HepG2 (cell line): ENCODE measurements at regions not wholly inside any gene's neighbourhood (a gene's known extent, or its start where the extent isn't known, plus 50 kb on each side); places are given as distances from the start of the nearest gene placed in this dataset.

Experiments used
- ATAC-seq: fragments of 200-7000 bp; cut with Tn5 transposase; 3 replicates; pipeline ENCODE4 v1.9.1; 2020; ENCODE audit warnings: mild to moderate bottlenecking, moderate library complexity
- BruUV-seq: library from RNA; stranded (reverse); fragments of 400-500 nt; replicated peaks from 2 replicates; lab custom pipeline; 2021; lab: Mats Ljungman, UMichigan
- CTCF ChIA-PET: fragments of 300-600 bp; formaldehyde crosslinking; extraction: SDS; loops from one replicate; lab custom pipeline; 2021; ENCODE audit warnings: low total read pairs, inconsistent platforms, low intra/inter-chr PET ratio; lab: Yijun Ruan, JAX
- POLR2A ChIA-PET: fragments of 350-600 bp; sonication (Branson Sonifier 250); formaldehyde crosslinking; loops from one replicate; lab custom pipeline; 2020; ENCODE audit warnings: antibody characterized with exemption, inconsistent platforms; lab: Yijun Ruan, JAX
- DNase-seq: peaks from one replicate; pipeline ENCODE4 v3.0.0-alpha.2; 2015; ENCODE audit warnings: low spot score
- FAIRE-seq: peaks from 3 replicates; lab custom pipeline; 2011; peaks lifted over from hg19 to GRCh38; lab: Jason Lieb, UNC
- H2AFZ ChIP-seq: one replicate; pipeline ENCODE4 v1.6.1; 2011; ENCODE audit warnings: low read length, inconsistent platforms
- H3K27ac ChIP-seq: fragments of 300-600 bp; 3 replicates; pipeline ENCODE4 v1.8.0; 2011; ENCODE audit warnings: mixed run types, mild to moderate bottlenecking, mixed read lengths, low read length, inconsistent platforms; ENCODE audit not compliant: insufficient read depth; ENCODE audit errors: extremely low read length
- H3K27me3 ChIP-seq, 2 experiments: fragments of 200-600 bp in 1 of 2; 2 replicates in 1 of 2; 3 replicates in 1 of 2; pipeline versions ENCODE4 v1.6.0 to v1.8.0; 2011; ENCODE audit warnings: low read length in 2 of 2, mild to moderate bottlenecking in 2 of 2, moderate library complexity in 2 of 2, inconsistent platforms in 1 of 2; ENCODE audit not compliant: insufficient read depth in 2 of 2, control insufficient read depth in 1 of 2
- H3K36me3 ChIP-seq, 2 experiments: fragments of 200-600 bp in 1 of 2; replicated peaks in 1 of 2; 2 replicates in 1 of 2; 3 replicates in 1 of 2; pipeline versions ENCODE4 v1.5.1 to v1.8.0; 2011; ENCODE audit warnings: low read length in 2 of 2, inconsistent platforms in 1 of 2; ENCODE audit not compliant: insufficient read depth in 2 of 2, control insufficient read depth in 1 of 2
- H3K4me1 ChIP-seq: 2 replicates; pipeline ENCODE4 v1.5.1; 2012; ENCODE audit warnings: low read length, inconsistent platforms; ENCODE audit not compliant: insufficient read depth
- H3K4me2 ChIP-seq: 2 replicates; pipeline ENCODE4 v1.6.0; 2011; ENCODE audit warnings: low read depth, low read length, inconsistent platforms
- H3K4me3 ChIP-seq, 3 experiments: fragments of 200-600 bp in 1 of 3; sonication (generic), shearing (Covaris generic) in 1 of 3; replicated peaks in 1 of 3; 2 replicates each; pipeline ENCODE4 v1.5.1; 2011 to 2016; ENCODE audit warnings: low read length in 3 of 3, inconsistent platforms in 2 of 3, low read depth in 2 of 3, mild to moderate bottlenecking in 2 of 3, control low read depth in 1 of 3, mixed read lengths in 1 of 3; ENCODE audit not compliant: insufficient read depth in 1 of 3
- H3K79me2 ChIP-seq: one replicate; pipeline ENCODE4 v1.6.1; 2011; ENCODE audit warnings: low read length, inconsistent platforms; ENCODE audit not compliant: insufficient read depth
- H3K9ac ChIP-seq: 2 replicates; pipeline ENCODE4 v1.6.0; 2011; ENCODE audit warnings: mild to moderate bottlenecking, low read depth, low read length, inconsistent platforms; ENCODE audit not compliant: insufficient read depth
- H3K9me3 ChIP-seq: 2 replicates; pipeline ENCODE4 v1.5.1; 2012; ENCODE audit warnings: mild to moderate bottlenecking, low read length
- H4K20me1 ChIP-seq: 2 replicates; pipeline ENCODE4 v1.6.0; 2011; ENCODE audit warnings: inconsistent platforms, mild to moderate bottlenecking, low read length, moderate library complexity; ENCODE audit not compliant: insufficient read depth
- CBX2 ChIP-seq, 2 experiments: fragments of 200-600 bp in 1 of 2; sonication (generic); formaldehyde crosslinking in 1 of 2; IDR thresholded peaks; 2 replicates each; pipeline versions ENCODE4 v1.7.0 to v1.8.1; 2018 to 2022; ENCODE audit warnings: low read depth in 2 of 2, low read length in 1 of 2, mild to moderate bottlenecking in 1 of 2, missing genetic modification reagents in 1 of 2
- DBP ChIP-seq: sonication (generic); formaldehyde crosslinking; IDR thresholded peaks from 2 replicates; pipeline ENCODE4 v1.4.0; 2020; ENCODE audit warnings: missing genetic modification reagents; ENCODE audit errors: not compliant biosample characterization
- DMAP1 ChIP-seq: IDR thresholded peaks from 2 replicates; pipeline ENCODE4 v1.6.1; 2016
- KLF15 ChIP-seq: sonication (generic); formaldehyde crosslinking; IDR thresholded peaks from 2 replicates; pipeline ENCODE4 v1.8.1; 2023; ENCODE audit warnings: borderline replicate concordance, mild to moderate bottlenecking, inconsistent platforms, missing genetic modification reagents, mixed read lengths
- NRL ChIP-seq: sonication (generic); formaldehyde crosslinking; IDR thresholded peaks from 2 replicates; pipeline ENCODE4 v1.5.0; 2020; ENCODE audit warnings: missing genetic modification reagents, mild to moderate bottlenecking, moderate library complexity, borderline replicate concordance
- PITX1 ChIP-seq: sonication (generic); formaldehyde crosslinking; IDR thresholded peaks from 2 replicates; pipeline ENCODE4 v1.5.1; 2020; ENCODE audit warnings: mild to moderate bottlenecking, missing genetic modification reagents
- RFX5 ChIP-seq: IDR thresholded peaks from 2 replicates; pipeline ENCODE4 v1.6.1; 2011; ENCODE audit warnings: low read depth, low read length, improper control_type of control experiment
- ZBTB2 ChIP-seq: sonication (generic); formaldehyde crosslinking; IDR thresholded peaks from 2 replicates; pipeline ENCODE4 v1.8.0; 2022; ENCODE audit warnings: low read depth, missing genetic modification reagents
- ZBTB34 ChIP-seq: sonication (generic); formaldehyde crosslinking; IDR thresholded peaks from 2 replicates; pipeline ENCODE4 v1.8.0; 2022; ENCODE audit warnings: mild to moderate bottlenecking, missing genetic modification reagents
- ZFP41 ChIP-seq: sonication (generic); formaldehyde crosslinking; IDR thresholded peaks from 2 replicates; pipeline ENCODE4 v1.4.0; 2020; ENCODE audit warnings: mild to moderate bottlenecking, missing genetic modification reagents, borderline replicate concordance
- ZNF576 ChIP-seq: sonication (generic); formaldehyde crosslinking; IDR thresholded peaks from 2 replicates; pipeline ENCODE4 v1.4.0; 2020; ENCODE audit warnings: mild to moderate bottlenecking, missing genetic modification reagents
- WGBS: methylation state at CpG from one replicate; pipeline ENCODE4 v1.1.6; 2017; ENCODE audit warnings: low lambda C conversion rate; 5-methylcytosine and 5-hydroxymethylcytosine counted together
- in situ Hi-C: cut with HindIII; loops from 2 replicates; pipeline ENCODE4 v1.10.0; 2017; ENCODE audit warnings: low pct_unique_long_range_greater_than_20kb; ENCODE audit not compliant: extremely low pct_ligation_motif_present
- intact Hi-C: fragments of 100-400 bp; cut with micrococcal nuclease; formaldehyde crosslinking; loops from one replicate; pipeline ENCODE4 v1.10.0; 2022; ENCODE audit not compliant: unreplicated experiment

- no peak for ATAC-seq
- in situ Hi-C loops: loop anchor here (10.0 kb wide), 1 partner anchor 360 kb away; no protein-coding TSS in a partner anchor
- no peak for DNase-seq
- no peak overlapping the region for H2AFZ ChIP-seq
- no peaks in the 10 kb centered on the region for H3K36me3 ChIP-seq
- no peak overlapping the region for H3K4me3 ChIP-seq
- intact Hi-C loops: no loop called here
- no peak overlapping the region for H3K9ac ChIP-seq
- no peaks in the 10 kb centered on the region for H4K20me1 ChIP-seq
- 0 out of 2 replicates have a peak, but pooled peaks cover 7% of the 10 kb centered on the region for H3K4me1 ChIP-seq
- H3K9me3 ChIP-seq: no peaks in the 10 kb centered on the region
- TF ChIP-seq PITX1 (CRISPR knock-in tag) (no peak), NRL (CRISPR knock-in tag) (no peak), ZBTB2 (CRISPR knock-in tag) (no peak), ZNF576 (CRISPR knock-in tag) (no peak), CBX2 (IDR thresholded peaks at IDR 0.05; ENCODE audit: low read depth, low read length) (no peak), CBX2 (CRISPR knock-in tag; IDR thresholded peaks at IDR 0.05; ENCODE audit: low read depth) (no peak), RFX5 (no peak), ZBTB34 (CRISPR knock-in tag) (no peak), ZFP41 (CRISPR knock-in tag) (no peak), KLF15 (CRISPR knock-in tag) (no peak), DBP (CRISPR knock-in tag) (no peak), DMAP1 (no peak)
- BruUV-seq: no TSS peak
- CTCF ChIA-PET: no interaction called here
- no peaks in the 10 kb centered on the region for H3K79me2 ChIP-seq
- no peak overlapping the region for H3K4me2 ChIP-seq
- POLR2A ChIA-PET: no interaction called here
- WGBS: 8% methylated on average over 7 of the region's 7 CpGs
- H3K27ac ChIP-seq: no peak overlapping the region
- FAIRE-seq: no peak
- peaks cover 0 to 5% of the 10 kb centered on the region in 2 experiments; a peak in 1 of 5 replicates for H3K27me3 ChIP-seq
These were observed 62.8 kb upstream of the PAXBP1 start for GRCh38 chr21:32834211-32834915.
